ENCODE measurements at regions not wholly inside any gene's neighbourhood (a gene's known extent, or its start where the extent isn't known, plus 50 kb on each side); places are given as distances from the start of the nearest gene placed in this dataset.
"Not testable (repeated sequence)": the region's sequence is repeated elsewhere in the genome, so short reads cannot be mapped to it uniquely, and the experiment has no call there.

DNA sequence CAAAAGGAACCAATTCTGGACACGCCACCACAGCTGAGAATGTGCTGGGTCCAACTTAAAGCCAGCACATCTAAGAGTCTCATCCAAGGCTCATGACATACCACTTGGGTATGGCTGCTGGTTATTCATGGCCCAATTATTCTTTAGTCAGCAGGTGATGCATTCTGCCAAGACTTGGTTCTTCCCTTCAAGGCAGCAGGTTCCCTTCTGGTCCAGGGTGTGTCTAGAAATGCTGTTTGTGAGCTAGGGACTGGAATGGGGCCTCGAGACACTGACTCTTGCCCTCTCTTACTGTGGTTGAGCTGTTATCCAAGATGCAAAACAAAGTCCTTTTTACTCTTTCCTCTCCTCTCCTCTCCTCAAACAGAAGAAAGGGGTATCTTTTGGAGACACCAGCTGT lies 522.6 kb downstream of the HINT1 start:
- DNase-seq (ENCODE audit: low read depth in 4 of 4, low spot score in 2 of 4): no peak

DNA sequence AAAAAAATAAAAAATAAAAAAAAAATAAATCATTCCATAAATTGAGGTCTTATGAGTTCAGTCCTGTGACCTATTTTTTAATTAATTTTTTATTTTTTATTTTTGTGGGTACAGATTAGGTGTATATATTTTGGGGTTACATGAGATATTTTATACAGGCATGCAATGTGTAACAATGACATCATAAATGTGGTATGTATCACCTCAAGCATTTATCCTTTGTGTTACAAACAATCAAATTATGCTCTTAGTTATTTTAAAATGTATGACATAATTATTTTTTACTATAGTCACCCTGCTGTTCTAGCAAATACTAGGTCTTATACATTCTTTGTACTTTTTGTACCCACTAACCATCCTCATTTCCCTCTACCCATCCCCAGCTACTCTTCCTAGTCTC lies 537.9 kb downstream of the HINT1 start:
- DNase-seq (ENCODE audit: low read depth in 4 of 4, low spot score in 2 of 4): no peak

DNA sequence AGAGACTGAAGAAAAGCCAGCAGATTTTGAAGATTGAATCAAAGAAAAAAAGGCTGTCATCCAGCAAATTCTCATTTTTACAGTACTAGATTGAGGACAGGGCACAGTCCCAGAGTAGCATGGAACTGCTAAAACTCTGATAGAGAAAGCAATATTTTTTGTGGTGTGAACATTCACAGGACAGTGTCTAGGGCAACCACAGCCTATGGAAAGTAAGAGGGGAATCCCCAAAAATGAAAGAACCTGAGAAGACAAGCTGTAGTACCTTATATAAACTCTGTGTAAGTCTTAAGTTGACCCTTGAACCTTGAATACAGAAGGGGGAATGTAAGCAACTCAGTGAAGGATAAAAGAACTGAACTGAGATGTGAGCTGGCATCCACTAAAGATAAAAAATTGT lies 540.3 kb downstream of the HINT1 start:
- no peak for DNase-seq (ENCODE audit: low read depth in 4 of 4, low spot score in 2 of 4)

DNA sequence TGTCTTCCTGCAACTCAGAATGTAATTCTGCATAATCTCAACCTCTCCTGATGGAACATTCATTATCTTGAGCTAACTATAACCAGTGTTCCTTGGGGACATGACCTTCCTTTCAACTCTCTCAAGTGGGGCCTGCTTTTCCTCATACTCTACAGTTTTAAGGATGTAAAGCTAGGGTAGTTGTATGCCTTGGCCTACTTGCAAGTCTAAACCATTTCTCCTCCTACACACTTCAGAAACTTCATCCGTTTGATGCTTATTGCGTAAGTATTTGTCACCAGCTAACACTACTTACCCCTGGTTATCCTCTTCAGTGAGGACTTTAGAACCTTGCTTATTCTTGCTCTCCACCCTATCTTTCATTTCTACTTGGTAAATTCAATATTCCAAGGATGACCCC lies 548.9 kb downstream of the HINT1 start:
- no peak for DNase-seq (ENCODE audit: low read depth in 4 of 4, low spot score in 2 of 4)

DNA sequence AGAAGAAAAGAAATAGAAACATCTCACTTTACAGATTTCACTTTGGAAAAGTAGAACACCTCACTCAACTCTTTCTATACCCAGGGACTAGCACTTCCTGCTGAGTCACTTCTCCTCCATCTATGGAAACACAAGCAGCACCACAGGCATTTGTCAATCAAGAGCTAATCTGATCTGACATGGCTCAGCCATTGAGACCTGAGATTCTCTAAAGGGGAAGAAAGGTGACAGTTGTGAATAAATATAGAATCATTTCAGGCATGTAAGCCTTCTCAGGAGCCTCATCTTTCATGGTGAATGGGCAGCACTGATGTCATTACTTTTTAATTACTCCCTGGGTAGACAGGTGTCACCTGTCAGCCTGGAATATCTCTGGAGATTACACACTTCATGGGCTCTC lies 559.8 kb downstream of the HINT1 start:
- no peak for DNase-seq (ENCODE audit: low read depth in 4 of 4, low spot score in 2 of 4)

DNA sequence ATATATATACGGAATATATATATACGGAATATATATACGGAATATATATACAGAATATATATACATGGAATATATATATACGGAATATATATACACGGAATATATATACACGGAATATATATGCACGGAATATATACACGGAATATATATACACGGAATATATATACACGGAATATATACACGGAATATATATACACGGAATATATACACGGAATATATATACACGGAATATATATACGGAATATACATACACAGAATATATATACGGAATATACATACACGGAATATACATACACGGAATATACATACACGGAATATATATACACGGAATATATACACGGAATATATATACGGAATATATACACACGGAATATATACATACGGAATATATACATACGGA lies 568.4 kb downstream of the HINT1 start:
- DNase-seq (ENCODE audit: low read depth in 4 of 4, low spot score in 2 of 4): not testable (repeated sequence)

DNA sequence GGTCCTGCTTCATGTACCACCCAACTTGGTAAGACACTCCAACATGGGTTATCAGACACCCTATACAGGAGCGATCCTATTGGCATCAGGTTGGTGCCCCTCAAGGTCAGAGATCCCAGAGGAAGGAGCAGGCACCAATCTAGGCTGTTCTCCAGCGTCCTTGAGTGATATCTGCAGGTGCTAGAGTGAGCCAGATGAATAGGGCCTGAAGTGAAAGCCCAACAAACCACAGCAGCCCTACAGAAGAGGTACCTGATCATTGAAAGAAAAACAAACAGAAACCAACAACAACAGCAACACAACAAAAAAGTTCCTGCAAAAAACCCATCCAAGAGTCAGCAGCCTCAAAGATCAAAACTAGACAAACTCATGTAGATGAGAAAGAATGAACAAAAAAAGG lies 584.8 kb downstream of the HINT1 start:
- no peak for DNase-seq (ENCODE audit: low read depth in 4 of 4, low spot score in 2 of 4)

DNA sequence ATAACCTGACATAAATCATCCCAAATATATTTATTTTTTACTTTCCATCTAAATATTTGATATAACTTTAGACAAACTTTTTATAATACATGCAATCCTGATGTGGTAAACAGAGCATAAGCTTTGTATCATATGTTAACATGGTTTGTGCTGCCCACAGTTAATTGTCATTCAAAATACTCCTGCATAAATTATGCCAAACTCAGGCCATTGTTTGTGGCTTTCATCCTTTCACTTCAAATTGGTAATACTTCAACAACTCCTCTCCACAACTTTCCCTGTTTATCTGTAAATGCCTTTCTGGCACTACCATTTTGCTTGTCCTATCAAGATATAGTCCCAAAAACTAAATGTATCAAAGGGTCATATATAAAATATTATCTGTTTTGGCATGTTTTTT lies 586.7 kb downstream of the HINT1 start:
- no peak for DNase-seq (ENCODE audit: low read depth in 4 of 4, low spot score in 2 of 4)

DNA sequence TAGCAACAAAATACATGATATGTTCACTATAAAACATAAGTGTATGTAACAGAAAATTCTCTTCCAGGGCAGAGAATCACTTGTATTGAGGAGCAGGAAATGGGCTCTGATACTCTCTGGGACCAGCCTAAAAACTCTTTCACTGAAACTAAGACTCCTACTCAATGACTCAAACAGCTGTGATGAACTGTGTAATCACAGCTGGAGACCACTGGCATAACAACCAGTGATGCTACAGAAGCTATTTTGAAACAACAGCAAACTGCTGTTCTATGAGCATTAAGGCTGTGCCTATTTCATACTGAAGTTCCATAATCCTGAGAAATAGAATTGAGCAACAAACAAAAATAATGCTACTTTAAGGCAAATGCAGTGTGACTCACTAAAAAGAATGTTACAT lies 594.0 kb downstream of the HINT1 start:
- DNase-seq (ENCODE audit: low read depth in 4 of 4, low spot score in 2 of 4): no peak

DNA sequence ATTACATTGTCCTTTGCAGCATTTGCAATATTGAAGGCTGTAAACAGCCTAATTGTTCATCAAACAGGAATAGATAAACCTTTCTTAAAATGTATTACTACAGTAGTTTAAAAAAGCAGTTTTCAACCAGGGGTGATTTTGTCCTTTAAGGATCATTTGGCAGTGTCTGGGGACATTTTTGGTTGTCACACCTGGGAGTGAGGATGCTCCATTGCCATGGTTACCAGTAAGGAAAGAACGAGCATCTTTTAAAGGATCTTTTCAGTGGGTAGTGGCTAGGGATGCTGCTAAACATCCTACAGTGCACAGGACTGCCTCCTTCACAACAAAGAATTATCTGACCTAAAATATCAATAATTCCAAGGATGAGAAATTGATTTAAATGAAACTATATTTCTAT lies 596.3 kb downstream of the HINT1 start:
- no peak for DNase-seq (ENCODE audit: low read depth in 4 of 4, low spot score in 2 of 4)

DNA sequence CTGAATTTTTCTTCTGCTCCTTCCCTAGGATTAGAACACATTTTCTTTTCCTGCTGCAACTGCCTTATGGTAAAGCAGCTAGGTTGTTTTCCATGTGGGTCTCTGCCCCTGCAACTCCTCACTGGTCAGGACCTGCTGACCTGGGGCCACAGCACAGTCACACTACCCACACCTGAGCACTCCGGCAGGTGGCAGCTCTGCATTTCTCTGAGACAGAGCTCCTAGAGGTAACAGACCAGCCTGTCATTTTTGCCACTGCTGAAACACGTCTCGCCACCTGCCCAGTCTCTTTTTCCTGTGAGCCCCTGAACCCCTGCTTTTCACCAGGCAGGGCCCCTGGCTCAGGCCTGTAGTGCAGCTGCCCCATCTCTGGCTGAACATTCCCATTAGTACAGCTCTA lies 609.6 kb downstream of the HINT1 start:
- DNase-seq (ENCODE audit: low read depth in 4 of 4, low spot score in 2 of 4): no peak

DNA sequence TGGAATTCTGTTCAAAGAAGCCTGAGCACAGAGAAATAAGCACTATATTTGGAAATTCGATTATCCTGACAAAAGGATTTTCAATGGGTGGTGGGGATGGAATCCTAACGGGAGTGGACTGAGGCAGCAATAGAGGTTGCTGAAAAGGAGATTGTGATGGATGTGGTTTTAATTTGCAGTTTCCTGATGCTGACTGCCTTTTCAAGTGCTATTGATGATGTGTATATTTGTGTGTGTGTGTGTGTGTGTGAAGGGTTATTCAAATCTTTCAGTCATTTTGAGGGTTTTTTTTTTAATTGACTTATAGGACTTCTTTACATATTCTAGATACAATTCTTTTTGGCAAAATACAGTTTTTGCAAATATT lies 614.5 kb downstream of the HINT1 start:
- no peak for DNase-seq (ENCODE audit: low read depth in 4 of 4, low spot score in 2 of 4)

DNA sequence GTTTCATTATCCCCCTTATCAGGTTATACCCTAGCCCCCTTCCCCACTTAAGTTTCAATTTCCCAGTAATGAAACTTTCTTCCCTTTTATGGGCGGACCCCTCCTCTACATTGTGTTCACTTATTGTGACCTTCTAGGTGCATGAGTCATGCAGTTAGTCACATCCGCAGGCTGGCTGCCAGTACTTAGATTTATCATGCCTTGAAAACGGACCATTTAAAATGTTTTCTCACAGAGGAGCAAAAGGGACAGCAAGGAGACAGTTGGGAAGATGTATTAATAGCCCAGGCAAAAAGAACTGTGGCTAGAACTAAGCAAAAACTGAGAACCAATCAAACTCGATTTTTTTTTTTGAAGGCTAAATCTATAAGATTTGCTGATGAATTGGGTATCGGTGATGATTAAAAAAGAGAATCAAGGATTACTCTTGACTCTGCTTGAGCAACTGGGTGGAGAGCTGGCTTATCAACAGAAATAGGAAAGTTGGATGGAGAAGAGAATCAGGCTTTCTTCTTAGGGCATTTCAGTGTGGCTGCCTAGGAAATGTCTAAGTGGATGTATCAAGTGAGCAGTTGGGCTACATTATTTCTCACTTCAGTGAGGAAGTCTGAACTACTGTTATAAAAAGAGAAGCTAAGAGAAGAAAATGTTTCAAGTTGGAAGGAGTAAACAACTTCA lies 615.0 kb downstream of the HINT1 start:
- no peak for DNase-seq (ENCODE audit: low read depth in 4 of 4, low spot score in 2 of 4)

DNA sequence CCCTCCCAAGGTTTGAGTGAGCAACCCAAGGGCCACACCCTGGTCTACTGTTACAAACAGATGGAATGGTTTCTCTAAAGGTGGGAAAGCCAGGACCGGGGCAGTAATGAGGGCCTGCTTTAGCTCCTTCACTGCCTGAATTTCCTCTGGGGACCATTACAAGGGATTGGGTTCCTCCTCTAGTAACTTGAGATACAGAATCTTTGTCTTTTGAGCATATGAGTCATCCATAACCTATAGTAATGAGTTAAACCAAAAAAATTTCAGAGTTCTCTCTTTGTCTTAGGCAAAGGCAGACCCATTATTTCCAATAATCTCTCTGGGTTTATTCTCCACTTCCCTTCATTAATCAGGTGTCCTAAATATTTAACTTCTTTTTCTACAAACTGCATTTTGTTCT lies 618.8 kb downstream of the HINT1 start:
- DNase-seq (ENCODE audit: low read depth in 4 of 4, low spot score in 2 of 4): no peak

DNA sequence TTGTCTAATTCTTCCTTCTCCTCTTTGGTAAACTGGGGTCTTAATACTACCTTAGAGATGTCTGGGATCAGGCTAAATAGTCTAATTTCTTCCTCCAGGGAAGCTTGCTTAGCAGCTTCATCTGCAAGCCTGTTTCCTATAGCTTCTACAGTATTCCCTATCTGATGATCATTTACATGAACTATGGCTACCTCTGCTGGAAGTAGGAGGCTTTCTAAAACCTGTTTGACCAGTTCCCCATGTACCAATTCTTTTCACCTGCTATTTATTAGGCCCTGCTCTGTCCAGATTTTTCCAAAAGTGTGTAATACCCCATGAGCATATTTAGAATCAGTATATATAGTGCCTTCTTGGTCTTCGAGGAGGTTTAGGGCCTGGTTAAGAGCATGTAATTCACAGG lies 619.8 kb downstream of the HINT1 start:
- no peak for DNase-seq (ENCODE audit: low read depth in 4 of 4, low spot score in 2 of 4)

DNA sequence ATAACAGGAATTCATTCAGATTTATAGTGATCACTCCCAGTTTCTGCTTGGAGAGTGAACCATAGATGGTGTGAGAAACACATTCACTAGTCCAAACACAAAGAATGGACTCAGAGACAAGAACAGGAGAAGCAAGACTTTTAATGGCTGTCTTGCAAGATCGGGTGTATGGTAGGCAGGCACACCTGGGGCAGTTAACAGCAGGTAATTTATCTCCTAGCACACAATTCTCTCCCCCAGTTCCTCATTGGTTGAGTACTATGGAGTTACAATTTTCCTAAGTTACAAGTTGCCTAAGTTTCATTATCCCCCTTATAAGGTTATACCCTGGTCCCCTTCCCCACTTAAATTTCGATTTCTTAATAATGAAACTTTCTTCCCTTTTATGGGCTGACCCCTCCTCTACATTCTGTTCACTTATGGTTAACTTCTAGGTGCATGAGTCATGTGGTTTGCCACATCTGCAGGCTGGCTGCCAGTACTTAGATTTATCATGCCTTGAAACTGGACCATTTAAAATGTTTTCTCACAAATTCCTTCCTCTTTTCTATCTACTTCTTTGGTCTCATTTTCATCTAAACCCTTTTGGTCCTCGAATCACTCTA lies 623.3 kb downstream of the HINT1 start:
- no peak for DNase-seq (ENCODE audit: low read depth in 4 of 4, low spot score in 2 of 4)

DNA sequence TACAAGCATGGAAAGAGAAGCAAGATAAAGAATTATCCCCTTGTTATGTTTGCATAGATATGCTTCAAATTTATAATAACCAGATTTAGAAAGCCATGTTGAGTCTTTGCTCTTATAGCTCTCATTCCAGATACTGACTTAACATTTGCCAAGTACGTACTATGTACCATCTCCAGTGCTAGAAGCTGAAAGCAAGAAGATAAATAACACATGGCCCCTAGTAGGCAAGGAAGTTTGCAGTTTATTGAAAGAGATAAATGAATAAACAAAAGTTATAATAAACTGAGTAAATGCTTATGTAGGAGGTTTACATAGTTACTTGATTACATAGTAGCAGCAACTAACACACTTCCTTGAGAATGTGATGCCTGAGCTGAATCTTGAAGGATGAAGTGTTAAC lies 628.4 kb downstream of the HINT1 start:
- DNase-seq (ENCODE audit: low read depth in 4 of 4, low spot score in 2 of 4): no peak

DNA sequence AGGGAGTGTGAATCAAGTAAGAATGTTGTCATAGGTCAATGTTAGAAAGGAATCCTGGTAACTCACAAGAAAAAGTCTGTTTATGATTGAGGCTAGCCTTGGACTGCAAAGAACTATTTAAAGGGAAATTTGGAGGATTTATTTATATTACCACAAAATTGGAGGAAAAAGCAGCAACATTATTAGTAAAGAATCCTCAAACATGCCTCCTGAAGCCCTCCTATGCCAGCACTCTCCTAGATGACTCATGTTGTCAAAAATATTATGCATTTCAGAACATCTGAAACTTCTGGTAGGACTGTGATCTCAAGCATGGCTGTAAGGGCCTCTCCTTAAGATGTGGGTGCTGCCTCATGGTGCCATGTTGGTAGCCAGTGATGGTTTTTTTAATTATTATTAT lies 628.5 kb downstream of the CHSY3 start:
- no peak for DNase-seq (ENCODE audit: low read depth in 4 of 4, low spot score in 2 of 4)

DNA sequence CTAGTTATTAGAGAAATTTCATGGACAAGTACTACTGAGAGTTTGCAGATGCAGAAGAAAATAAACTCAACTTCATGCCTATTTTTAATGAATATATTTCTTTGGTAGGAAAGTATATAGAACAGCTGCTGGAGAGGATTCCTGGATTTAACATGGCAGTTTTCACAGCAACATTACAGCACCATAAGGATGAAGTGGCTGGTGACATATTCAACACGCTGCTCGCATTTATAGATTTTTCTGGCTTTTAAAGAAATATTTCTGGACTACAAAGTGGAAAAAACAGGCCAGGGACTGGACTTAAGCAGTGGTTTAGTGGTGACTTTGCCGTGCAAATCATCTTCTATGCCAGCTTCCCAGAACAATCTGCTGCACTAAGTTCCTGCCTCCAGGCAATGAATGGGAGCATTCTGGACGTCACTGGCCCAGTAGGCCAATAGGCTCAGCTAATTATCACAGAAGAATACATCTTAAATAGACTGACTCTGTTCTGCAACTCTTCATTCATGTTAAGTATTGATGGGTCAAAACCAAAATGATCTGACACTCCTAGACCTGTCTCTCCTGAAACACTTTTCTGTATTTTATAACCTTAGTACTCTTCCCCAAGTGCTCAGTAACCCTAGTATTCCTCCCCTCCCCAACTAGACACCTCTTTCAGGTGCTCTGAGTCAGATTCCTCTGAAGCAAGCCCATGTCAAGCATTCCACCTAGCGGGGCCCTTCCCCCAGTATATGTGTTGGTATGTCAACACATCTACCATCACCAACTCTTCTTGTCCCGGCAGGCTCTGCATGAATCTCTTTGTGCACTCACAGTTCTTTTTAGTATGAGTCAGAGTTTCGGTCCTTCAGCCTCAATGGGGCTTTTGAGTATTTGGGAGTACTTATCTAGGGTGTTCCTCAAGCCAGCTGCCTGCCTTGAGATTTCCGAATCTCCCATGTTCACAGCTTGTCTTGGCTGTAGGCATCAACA lies 625.5 kb downstream of the CHSY3 start:
- no peak for DNase-seq (ENCODE audit: low read depth in 4 of 4, low spot score in 2 of 4)

DNA sequence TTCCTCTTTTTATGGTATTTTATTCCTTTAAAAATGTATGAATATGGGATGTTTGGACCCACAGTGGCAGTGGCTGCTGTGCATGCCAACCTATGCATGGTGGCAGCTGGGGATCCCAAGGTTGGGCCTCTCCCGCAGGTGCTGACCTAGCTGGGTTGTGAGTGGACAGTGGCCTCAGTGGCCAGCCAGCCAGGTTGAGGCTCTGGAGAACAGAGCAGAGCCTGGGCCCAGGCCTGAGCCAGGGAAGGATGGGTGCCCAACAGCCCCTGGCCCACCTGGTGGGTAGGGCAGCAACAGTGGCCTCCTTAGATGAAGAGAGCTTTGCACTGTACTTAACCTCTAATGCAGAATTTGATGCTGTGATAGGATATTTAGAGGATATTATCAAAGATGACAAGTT lies 624.8 kb downstream of the CHSY3 start:
- no peak for DNase-seq (ENCODE audit: low read depth in 4 of 4, low spot score in 2 of 4)

DNA sequence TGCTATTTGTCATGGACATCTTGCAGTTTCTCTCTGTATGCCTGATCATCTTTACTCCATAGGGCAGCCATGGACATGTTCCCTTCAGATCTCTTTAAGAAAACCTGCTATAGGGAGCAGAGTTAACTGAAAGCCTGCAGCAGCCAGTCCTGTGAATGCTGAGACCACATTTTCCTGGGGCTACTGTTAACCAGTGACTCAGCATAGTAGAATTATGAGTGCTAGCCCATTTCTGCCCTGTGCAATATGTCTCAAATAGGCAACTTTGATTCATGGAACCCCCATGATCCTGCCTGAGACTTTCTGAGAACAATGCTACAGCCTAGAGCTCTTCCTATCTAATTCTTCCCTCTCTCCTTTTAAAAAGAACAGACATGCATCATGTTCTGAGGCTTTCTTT lies 624.2 kb downstream of the CHSY3 start:
- no peak for DNase-seq (ENCODE audit: low read depth in 4 of 4, low spot score in 2 of 4)

DNA sequence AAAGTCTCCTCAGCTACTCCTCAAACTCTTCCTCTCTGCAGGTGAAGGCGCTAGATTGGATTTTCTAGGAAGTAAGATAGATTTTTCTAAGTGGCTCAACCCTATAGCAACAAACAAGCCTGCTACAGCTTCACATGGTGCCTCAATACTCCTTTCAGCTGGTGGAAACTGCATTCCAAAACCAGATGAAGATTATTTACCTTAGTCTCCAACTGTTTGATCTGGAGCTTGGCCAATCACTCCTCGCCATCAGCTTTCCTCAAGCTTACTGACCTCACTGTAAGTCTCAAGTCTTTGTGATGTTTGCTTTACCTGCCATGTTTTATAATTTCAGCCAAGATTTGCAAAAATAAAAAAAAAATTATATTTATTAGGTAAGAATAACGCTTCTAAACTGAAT lies 622.4 kb downstream of the CHSY3 start:
- no peak for DNase-seq (ENCODE audit: low read depth in 4 of 4, low spot score in 2 of 4)

Data from left renal cortex interstitium (tissue), 4 donors.